ENCODE measurements at regions not wholly inside any gene's neighbourhood (a gene's known extent, or its start where the extent isn't known, plus 50 kb on each side); places are given as distances from the start of the nearest gene placed in this dataset.

DNA sequence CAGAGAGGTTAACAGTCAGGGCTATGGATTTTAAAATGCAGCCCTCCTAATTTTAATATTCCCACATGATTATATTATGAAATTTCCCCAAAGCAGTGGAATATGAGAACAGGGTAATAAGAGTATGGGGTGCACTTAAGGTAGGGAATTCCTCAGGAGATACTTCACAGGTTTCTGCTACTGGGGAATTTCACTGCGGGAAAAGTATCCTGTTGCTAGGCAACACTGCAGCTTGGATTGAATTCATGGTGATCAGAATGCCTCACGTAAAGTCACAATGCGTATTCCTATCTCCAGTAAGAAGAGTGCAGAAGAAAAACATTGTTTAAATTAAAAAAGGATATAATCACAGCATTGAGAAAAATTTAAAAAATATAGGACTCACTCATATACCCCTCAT, 398.1 kb upstream of the RPS6KA3 start:
- TF ChIP-seq FOXP1 (CRISPR knock-in tag; IDR thresholded peaks at IDR 0.05; ENCODE audit: borderline replicate concordance) (no peak), NFYB (CRISPR knock-in tag; conservative IDR thresholded peaks at IDR 0.05; ENCODE audit: low read depth) (no peak), ELF4 (CRISPR knock-in tag; IDR thresholded peaks at IDR 0.05; ENCODE audit: low read depth) (no peak), NR2C2 (CRISPR knock-in tag; IDR thresholded peaks at IDR 0.05) (no peak), FOXK1 (CRISPR knock-in tag; IDR thresholded peaks at IDR 0.05) (no peak), IRF2 (CRISPR knock-in tag; IDR thresholded peaks at IDR 0.05; ENCODE audit: borderline replicate concordance, low read depth) (no peak), FOXJ3 (CRISPR knock-in tag; IDR thresholded peaks at IDR 0.05; ENCODE audit: borderline replicate concordance) (no peak), CREB1 (CRISPR knock-in tag; IDR thresholded peaks at IDR 0.05) (no peak)
- TF ChIP-seq, protein P1, sequence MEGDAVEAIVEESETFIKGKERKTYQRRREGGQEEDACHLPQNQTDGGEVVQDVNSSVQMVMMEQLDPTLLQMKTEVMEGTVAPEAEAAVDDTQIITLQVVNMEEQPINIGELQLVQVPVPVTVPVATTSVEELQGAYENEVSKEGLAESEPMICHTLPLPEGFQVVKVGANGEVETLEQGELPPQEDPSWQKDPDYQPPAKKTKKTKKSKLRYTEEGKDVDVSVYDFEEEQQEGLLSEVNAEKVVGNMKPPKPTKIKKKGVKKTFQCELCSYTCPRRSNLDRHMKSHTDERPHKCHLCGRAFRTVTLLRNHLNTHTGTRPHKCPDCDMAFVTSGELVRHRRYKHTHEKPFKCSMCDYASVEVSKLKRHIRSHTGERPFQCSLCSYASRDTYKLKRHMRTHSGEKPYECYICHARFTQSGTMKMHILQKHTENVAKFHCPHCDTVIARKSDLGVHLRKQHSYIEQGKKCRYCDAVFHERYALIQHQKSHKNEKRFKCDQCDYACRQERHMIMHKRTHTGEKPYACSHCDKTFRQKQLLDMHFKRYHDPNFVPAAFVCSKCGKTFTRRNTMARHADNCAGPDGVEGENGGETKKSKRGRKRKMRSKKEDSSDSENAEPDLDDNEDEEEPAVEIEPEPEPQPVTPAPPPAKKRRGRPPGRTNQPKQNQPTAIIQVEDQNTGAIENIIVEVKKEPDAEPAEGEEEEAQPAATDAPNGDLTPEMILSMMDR (IDR thresholded peaks at IDR 0.05): no peak
- TF ChIP-seq, protein P2, sequence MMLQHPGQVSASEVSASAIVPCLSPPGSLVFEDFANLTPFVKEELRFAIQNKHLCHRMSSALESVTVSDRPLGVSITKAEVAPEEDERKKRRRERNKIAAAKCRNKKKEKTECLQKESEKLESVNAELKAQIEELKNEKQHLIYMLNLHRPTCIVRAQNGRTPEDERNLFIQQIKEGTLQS (CRISPR knock-in tag; conservative IDR thresholded peaks at IDR 0.05): no peak
- TF ChIP-seq, protein P3, sequence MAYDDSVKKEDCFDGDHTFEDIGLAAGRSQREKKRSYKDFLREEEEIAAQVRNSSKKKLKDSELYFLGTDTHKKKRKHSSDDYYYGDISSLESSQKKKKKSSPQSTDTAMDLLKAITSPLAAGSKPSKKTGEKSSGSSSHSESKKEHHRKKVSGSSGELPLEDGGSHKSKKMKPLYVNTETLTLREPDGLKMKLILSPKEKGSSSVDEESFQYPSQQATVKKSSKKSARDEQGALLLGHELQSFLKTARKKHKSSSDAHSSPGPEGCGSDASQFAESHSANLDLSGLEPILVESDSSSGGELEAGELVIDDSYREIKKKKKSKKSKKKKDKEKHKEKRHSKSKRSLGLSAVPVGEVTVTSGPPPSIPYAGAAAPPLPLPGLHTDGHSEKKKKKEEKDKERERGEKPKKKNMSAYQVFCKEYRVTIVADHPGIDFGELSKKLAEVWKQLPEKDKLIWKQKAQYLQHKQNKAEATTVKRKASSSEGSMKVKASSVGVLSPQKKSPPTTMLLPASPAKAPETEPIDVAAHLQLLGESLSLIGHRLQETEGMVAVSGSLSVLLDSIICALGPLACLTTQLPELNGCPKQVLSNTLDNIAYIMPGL (CRISPR knock-in tag; IDR thresholded peaks at IDR 0.05): no peak
- TF ChIP-seq, protein P4, sequence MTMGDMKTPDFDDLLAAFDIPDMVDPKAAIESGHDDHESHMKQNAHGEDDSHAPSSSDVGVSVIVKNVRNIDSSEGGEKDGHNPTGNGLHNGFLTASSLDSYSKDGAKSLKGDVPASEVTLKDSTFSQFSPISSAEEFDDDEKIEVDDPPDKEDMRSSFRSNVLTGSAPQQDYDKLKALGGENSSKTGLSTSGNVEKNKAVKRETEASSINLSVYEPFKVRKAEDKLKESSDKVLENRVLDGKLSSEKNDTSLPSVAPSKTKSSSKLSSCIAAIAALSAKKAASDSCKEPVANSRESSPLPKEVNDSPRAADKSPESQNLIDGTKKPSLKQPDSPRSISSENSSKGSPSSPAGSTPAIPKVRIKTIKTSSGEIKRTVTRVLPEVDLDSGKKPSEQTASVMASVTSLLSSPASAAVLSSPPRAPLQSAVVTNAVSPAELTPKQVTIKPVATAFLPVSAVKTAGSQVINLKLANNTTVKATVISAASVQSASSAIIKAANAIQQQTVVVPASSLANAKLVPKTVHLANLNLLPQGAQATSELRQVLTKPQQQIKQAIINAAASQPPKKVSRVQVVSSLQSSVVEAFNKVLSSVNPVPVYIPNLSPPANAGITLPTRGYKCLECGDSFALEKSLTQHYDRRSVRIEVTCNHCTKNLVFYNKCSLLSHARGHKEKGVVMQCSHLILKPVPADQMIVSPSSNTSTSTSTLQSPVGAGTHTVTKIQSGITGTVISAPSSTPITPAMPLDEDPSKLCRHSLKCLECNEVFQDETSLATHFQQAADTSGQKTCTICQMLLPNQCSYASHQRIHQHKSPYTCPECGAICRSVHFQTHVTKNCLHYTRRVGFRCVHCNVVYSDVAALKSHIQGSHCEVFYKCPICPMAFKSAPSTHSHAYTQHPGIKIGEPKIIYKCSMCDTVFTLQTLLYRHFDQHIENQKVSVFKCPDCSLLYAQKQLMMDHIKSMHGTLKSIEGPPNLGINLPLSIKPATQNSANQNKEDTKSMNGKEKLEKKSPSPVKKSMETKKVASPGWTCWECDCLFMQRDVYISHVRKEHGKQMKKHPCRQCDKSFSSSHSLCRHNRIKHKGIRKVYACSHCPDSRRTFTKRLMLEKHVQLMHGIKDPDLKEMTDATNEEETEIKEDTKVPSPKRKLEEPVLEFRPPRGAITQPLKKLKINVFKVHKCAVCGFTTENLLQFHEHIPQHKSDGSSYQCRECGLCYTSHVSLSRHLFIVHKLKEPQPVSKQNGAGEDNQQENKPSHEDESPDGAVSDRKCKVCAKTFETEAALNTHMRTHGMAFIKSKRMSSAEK (CRISPR knock-in tag; IDR thresholded peaks at IDR 0.05; ENCODE audit: borderline replicate concordance): no peak
- TF ChIP-seq, protein P5, sequence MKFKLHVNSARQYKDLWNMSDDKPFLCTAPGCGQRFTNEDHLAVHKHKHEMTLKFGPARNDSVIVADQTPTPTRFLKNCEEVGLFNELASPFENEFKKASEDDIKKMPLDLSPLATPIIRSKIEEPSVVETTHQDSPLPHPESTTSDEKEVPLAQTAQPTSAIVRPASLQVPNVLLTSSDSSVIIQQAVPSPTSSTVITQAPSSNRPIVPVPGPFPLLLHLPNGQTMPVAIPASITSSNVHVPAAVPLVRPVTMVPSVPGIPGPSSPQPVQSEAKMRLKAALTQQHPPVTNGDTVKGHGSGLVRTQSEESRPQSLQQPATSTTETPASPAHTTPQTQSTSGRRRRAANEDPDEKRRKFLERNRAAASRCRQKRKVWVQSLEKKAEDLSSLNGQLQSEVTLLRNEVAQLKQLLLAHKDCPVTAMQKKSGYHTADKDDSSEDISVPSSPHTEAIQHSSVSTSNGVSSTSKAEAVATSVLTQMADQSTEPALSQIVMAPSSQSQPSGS (CRISPR knock-in tag; IDR thresholded peaks at IDR 0.05; ENCODE audit: borderline replicate concordance, low read depth): no peak
- TF ChIP-seq, protein P6, sequence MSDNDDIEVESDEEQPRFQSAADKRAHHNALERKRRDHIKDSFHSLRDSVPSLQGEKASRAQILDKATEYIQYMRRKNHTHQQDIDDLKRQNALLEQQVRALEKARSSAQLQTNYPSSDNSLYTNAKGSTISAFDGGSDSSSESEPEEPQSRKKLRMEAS (CRISPR knock-in tag; IDR thresholded peaks at IDR 0.05): no peak

Data from WTC11 (cell line).